Brain pericyte (primary cell): ENCODE measurements at regions not wholly inside any gene's neighbourhood (a gene's known extent, or its start where the extent isn't known, plus 50 kb on each side); places are given as distances from the start of the nearest gene placed in this dataset.

Source experiments
- DNase-seq: peaks from one replicate; pipeline ENCODE4 v3.0.0-alpha.2; 2012; ENCODE audit warnings: low read depth, low spot score

- no peak for DNase-seq
These were observed 130.1 kb upstream of the DKK2 start for GRCh38 chr4:107166181-107166580.

- DNase-seq: no peak
These were observed 128.9 kb upstream of the DKK2 start for GRCh38 chr4:107164962-107165475.

DNA sequence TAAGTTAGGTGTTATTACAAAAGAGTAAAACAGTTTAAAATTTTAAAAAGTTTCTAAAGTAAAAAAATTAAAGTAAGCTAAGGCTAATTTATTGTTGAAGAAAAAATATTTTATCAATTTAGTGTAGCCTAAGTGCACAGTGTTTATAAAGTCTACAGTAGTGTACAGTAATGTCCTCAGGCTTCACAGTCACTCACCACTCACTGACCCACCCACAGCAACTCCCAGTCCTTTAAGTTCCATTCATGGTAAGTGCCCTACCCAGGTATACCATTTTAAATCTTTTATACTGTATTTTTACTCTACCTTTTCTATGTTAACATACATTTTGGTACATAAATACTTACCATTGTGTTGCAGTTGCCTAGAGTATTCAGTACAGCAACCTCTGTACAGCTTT is 120.3 kb upstream of the DKK2 start:
- no peak for DNase-seq

- DNase-seq: no peak
These were observed 119.3 kb upstream of the DKK2 start for GRCh38 chr4:107155366-107155765.

GRCh38 chr4:107153956-107154355 is 117.8 kb upstream of the DKK2 start:
- DNase-seq: peak; percentile 51

- DNase-seq: no peak
These were observed 117.1 kb upstream of the DKK2 start for GRCh38 chr4:107153228-107153627.

GRCh38 chr4:107151173-107151572 is 115.1 kb upstream of the DKK2 start:
- no peak for DNase-seq

GRCh38 chr4:107148904-107149303 is 112.8 kb upstream of the DKK2 start:
- DNase-seq: peak; percentile 32

GRCh38 chr4:107147873-107148272 is 111.8 kb upstream of the DKK2 start:
- no peak for DNase-seq

DNA sequence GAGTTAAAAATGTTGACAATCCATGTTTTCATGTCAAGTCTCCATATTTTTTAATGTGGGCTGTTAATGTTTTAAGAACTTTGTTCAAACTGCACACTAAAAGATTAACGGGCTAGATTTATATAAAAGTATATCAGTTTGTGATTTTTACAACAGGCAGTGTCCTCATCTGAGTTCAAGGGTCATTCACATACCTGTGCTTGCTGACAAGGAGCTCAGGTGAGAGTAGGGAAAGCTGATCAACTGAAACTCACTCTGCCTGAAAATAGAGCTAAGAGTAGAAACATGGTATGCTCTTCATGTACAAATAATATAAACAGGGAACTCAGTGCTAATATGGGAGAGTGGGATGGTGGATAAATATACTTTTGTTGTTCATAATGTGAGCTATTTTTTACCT is 102.3 kb upstream of the DKK2 start:
- no peak for DNase-seq

DNA sequence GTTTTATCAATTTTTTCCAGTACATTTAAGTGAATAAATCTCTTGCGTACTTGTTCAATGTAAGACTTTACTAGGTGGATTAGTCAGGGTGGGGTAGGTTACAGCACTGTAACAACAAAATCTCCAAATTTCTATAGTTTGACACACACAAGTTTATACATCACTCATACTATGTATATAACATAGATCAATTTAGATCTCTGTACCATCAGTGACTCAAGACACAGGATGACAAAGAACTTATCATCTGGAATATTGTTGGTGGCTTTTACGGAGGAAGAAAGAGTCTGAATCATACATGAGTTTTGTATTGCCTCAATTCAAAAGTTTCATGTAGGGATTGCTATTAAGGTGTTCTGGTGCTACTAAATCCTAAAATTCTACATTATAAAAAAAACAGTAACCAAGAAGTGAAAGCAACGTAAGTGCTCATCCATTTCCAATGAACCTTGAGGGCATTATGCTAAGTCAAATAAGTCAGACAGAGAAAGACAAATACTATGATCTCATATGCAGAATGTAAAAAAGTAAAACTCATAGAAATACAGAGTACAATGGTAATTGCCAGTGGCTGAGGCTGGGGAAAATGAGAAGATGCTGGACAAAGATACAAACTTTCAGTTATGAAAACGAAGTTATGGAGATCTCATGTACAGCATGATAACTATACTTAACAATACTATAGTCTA is 98.0 kb upstream of the DKK2 start:
- no peak for DNase-seq

GRCh38 chr4:107131295-107131694 is 95.2 kb upstream of the DKK2 start:
- no peak for DNase-seq

DNA sequence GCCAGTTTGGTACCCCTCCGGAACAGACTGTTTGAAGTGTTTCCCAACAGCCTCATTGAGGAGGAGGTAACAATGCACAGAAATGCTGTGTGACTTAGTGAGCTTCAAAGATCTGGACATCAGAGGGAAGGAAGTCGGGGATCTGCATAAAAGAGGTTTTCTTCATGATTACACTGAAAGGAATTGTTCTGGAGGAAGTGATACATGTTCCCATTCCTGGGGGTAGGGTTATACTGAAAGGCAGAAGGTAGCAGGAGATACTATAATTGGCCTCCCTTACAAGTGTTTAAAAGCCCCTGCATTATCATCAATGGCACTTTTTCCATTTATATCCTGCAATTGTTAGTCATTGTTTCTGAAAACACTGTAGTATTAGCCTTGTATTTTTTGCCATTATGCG is 94.0 kb upstream of the DKK2 start:
- DNase-seq: no peak

DNA sequence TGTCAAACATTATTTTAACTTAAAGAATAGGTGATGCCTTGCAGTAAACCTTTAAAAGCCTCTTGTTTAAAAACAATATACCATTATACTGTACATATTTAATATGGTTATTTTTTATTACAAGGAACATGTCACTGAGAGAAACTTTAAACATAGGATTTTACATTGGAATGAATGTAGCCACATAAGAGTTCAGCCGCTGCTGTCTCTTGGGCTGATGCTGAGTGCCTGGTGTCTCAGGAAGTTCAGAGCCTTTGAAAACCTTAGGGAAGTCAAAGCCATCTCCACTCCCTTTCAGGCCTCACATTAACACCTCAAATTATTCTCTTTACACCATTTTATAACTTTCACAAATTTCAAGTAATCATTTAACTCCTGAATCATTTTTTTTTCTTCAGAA is 93.5 kb upstream of the DKK2 start:
- DNase-seq: no peak

- no peak for DNase-seq
These were observed 93.0 kb upstream of the DKK2 start for GRCh38 chr4:107129076-107129475.

DNA sequence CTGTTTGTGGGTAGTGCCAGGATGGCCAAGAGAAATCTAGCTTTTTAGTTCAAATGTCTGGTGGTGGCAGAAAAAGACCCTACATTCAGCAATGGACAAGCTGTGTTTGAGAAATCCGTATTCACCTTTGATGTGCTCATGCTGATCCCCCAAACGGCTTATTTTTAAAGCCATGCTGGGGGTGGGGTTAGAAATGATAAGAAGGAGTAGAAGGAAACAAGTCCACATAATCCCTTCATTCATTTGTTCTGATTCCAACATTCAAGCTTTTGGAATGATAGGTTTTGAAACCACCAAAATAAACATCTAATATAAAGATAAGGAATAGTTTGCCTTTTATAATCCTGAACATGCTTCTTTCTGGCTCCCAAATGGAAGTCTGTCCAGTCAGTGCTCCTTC is 92.0 kb upstream of the DKK2 start:
- DNase-seq: no peak

- no peak for DNase-seq
These were observed 89.4 kb upstream of the DKK2 start for GRCh38 chr4:107125496-107125895.

- DNase-seq: no peak
These were observed 86.6 kb upstream of the DKK2 start for GRCh38 chr4:107122736-107123135.

DNA sequence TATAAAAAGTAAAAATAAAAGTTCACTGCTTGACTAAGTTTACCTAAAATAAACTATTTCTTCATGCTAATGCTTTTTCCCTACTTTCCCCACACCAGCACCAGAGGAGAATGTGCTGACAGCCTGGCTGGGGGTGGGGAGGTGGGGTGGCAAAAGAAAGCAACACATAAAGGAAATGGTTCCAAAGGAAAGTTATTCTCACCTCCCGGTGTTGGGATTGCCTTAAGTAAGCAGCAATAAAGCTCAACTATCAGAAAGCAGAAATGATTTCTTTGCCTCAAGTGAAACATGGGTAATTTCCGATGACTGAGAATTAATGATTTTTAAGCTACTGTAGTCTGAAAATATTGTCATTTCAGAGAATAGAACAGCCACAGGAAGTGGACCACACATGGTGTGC is 84.5 kb upstream of the DKK2 start:
- no peak for DNase-seq

DNA sequence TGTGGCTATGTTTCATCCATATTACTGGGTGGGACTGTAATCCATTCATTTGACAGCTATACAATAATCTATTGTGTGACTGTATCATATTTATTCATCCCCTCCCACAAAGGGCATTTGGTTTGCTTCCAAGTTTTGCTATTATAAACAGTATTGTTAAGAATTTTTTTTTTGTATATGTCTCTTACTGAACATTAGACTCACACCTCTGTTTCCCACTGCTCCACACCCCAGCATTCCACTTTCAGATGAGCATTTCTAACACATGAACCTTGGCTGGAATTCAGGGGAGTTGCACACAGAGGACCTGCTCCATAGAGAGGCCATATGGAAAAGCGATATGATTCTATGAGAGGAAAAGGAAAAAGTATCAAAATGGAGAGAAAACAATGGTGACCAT is 81.6 kb upstream of the DKK2 start:
- DNase-seq: no peak

- DNase-seq: peak; percentile 31
These were observed 79.2 kb upstream of the DKK2 start for GRCh38 chr4:107115185-107115847.

GRCh38 chr4:107114059-107114458 is 77.9 kb upstream of the DKK2 start:
- no peak for DNase-seq

GRCh38 chr4:107098401-107098800 is 62.3 kb upstream of the DKK2 start:
- no peak for DNase-seq
